HepG2 (cell line): ENCODE measurements at regions not wholly inside any gene's neighbourhood (a gene's known extent, or its start where the extent isn't known, plus 50 kb on each side); places are given as distances from the start of the nearest gene placed in this dataset.

Experiments used
- ATAC-seq: fragments of 200-7000 bp; cut with Tn5 transposase; 3 replicates; pipeline ENCODE4 v1.9.1; 2020; ENCODE audit warnings: mild to moderate bottlenecking, moderate library complexity
- BruUV-seq: library from RNA; stranded (reverse); fragments of 400-500 nt; replicated peaks from 2 replicates; lab custom pipeline; 2021; lab: Mats Ljungman, UMichigan
- CTCF ChIA-PET: fragments of 300-600 bp; formaldehyde crosslinking; extraction: SDS; loops from one replicate; lab custom pipeline; 2021; ENCODE audit warnings: low total read pairs, inconsistent platforms, low intra/inter-chr PET ratio; lab: Yijun Ruan, JAX
- POLR2A ChIA-PET: fragments of 350-600 bp; sonication (Branson Sonifier 250); formaldehyde crosslinking; loops from one replicate; lab custom pipeline; 2020; ENCODE audit warnings: antibody characterized with exemption, inconsistent platforms; lab: Yijun Ruan, JAX
- DNase-seq: peaks from one replicate; pipeline ENCODE4 v3.0.0-alpha.2; 2015; ENCODE audit warnings: low spot score
- FAIRE-seq: peaks from 3 replicates; lab custom pipeline; 2011; peaks lifted over from hg19 to GRCh38; lab: Jason Lieb, UNC
- H2AFZ ChIP-seq: one replicate; pipeline ENCODE4 v1.6.1; 2011; ENCODE audit warnings: low read length, inconsistent platforms
- H3K27ac ChIP-seq: fragments of 300-600 bp; 3 replicates; pipeline ENCODE4 v1.8.0; 2011; ENCODE audit warnings: mixed run types, mild to moderate bottlenecking, mixed read lengths, low read length, inconsistent platforms; ENCODE audit not compliant: insufficient read depth; ENCODE audit errors: extremely low read length
- H3K27me3 ChIP-seq, 2 experiments: fragments of 200-600 bp in 1 of 2; 2 replicates in 1 of 2; 3 replicates in 1 of 2; pipeline versions ENCODE4 v1.6.0 to v1.8.0; 2011; ENCODE audit warnings: low read length in 2 of 2, mild to moderate bottlenecking in 2 of 2, moderate library complexity in 2 of 2, inconsistent platforms in 1 of 2; ENCODE audit not compliant: insufficient read depth in 2 of 2, control insufficient read depth in 1 of 2
- H3K36me3 ChIP-seq, 2 experiments: fragments of 200-600 bp in 1 of 2; replicated peaks in 1 of 2; 2 replicates in 1 of 2; 3 replicates in 1 of 2; pipeline versions ENCODE4 v1.5.1 to v1.8.0; 2011; ENCODE audit warnings: low read length in 2 of 2, inconsistent platforms in 1 of 2; ENCODE audit not compliant: insufficient read depth in 2 of 2, control insufficient read depth in 1 of 2
- H3K4me1 ChIP-seq: 2 replicates; pipeline ENCODE4 v1.5.1; 2012; ENCODE audit warnings: low read length, inconsistent platforms; ENCODE audit not compliant: insufficient read depth
- H3K4me2 ChIP-seq: 2 replicates; pipeline ENCODE4 v1.6.0; 2011; ENCODE audit warnings: low read depth, low read length, inconsistent platforms
- H3K4me3 ChIP-seq, 3 experiments: fragments of 200-600 bp in 1 of 3; sonication (generic), shearing (Covaris generic) in 1 of 3; replicated peaks in 1 of 3; 2 replicates each; pipeline ENCODE4 v1.5.1; 2011 to 2016; ENCODE audit warnings: low read length in 3 of 3, inconsistent platforms in 2 of 3, low read depth in 2 of 3, mild to moderate bottlenecking in 2 of 3, control low read depth in 1 of 3, mixed read lengths in 1 of 3; ENCODE audit not compliant: insufficient read depth in 1 of 3
- H3K79me2 ChIP-seq: one replicate; pipeline ENCODE4 v1.6.1; 2011; ENCODE audit warnings: low read length, inconsistent platforms; ENCODE audit not compliant: insufficient read depth
- H3K9ac ChIP-seq: 2 replicates; pipeline ENCODE4 v1.6.0; 2011; ENCODE audit warnings: mild to moderate bottlenecking, low read depth, low read length, inconsistent platforms; ENCODE audit not compliant: insufficient read depth
- H3K9me3 ChIP-seq: 2 replicates; pipeline ENCODE4 v1.5.1; 2012; ENCODE audit warnings: mild to moderate bottlenecking, low read length
- H4K20me1 ChIP-seq: 2 replicates; pipeline ENCODE4 v1.6.0; 2011; ENCODE audit warnings: inconsistent platforms, mild to moderate bottlenecking, low read length, moderate library complexity; ENCODE audit not compliant: insufficient read depth
- GFI1 ChIP-seq: sonication (generic); formaldehyde crosslinking; IDR thresholded peaks from 2 replicates; pipeline ENCODE4 v1.5.0; 2020; ENCODE audit warnings: missing genetic modification reagents, mild to moderate bottlenecking, borderline replicate concordance
- HNF1A ChIP-seq, 2 experiments: sonication (generic) in 1 of 2; formaldehyde crosslinking in 1 of 2; IDR thresholded peaks; 2 replicates each; pipeline versions ENCODE4 v1.4.0 to v1.6.1; 2016 to 2020; ENCODE audit warnings: borderline replicate concordance in 1 of 2, low read depth in 1 of 2, mild to moderate bottlenecking in 1 of 2, missing genetic modification reagents in 1 of 2
- IKZF5 ChIP-seq: IDR thresholded peaks from 2 replicates; pipeline ENCODE4 v1.6.1; 2018; ENCODE audit warnings: missing genetic modification reagents, mild to moderate bottlenecking, missing compliant biosample characterization
- NCOR1 ChIP-seq: fragments of 200-600 bp; sonication (generic); IDR thresholded peaks from 2 replicates; pipeline ENCODE4 v1.7.0; 2017; ENCODE audit warnings: antibody characterized with exemption, low read length, borderline replicate concordance
- RFX5 ChIP-seq: IDR thresholded peaks from 2 replicates; pipeline ENCODE4 v1.6.1; 2011; ENCODE audit warnings: low read depth, low read length, improper control_type of control experiment
- SP1 ChIP-seq, 2 experiments: fragments of 450-650 bp in 1 of 2; sonication (generic) in 1 of 2; formaldehyde crosslinking in 1 of 2; IDR thresholded peaks; 2 replicates each; pipeline versions ENCODE4 v1.4.0 to v1.6.1; 2016 to 2020; ENCODE audit warnings: missing genetic modification reagents in 1 of 2
- TFAP4 ChIP-seq: sonication (generic); IDR thresholded peaks from 2 replicates; pipeline ENCODE4 v1.6.1; 2016; ENCODE audit warnings: low read depth, borderline replicate concordance
- XBP1 ChIP-seq: sonication (generic); formaldehyde crosslinking; IDR thresholded peaks from 2 replicates; pipeline ENCODE4 v1.5.0; 2020; ENCODE audit warnings: missing genetic modification reagents
- ZNF557 ChIP-seq: sonication (generic); formaldehyde crosslinking; IDR thresholded peaks from 2 replicates; pipeline ENCODE4 v1.4.0; 2020; ENCODE audit warnings: missing genetic modification reagents
- ZNF567 ChIP-seq: sonication (generic); formaldehyde crosslinking; IDR thresholded peaks from 2 replicates; pipeline ENCODE4 v1.8.1; 2023; ENCODE audit warnings: mild to moderate bottlenecking, missing genetic modification reagents, borderline replicate concordance
- ZNF710 ChIP-seq: sonication (generic); formaldehyde crosslinking; IDR thresholded peaks from 2 replicates; pipeline ENCODE4 v1.5.0; 2020; ENCODE audit warnings: mild to moderate bottlenecking, missing genetic modification reagents, borderline replicate concordance
- ZNF749 ChIP-seq: sonication (generic); formaldehyde crosslinking; IDR thresholded peaks from 2 replicates; pipeline ENCODE4 v1.8.0; 2022; ENCODE audit warnings: mild to moderate bottlenecking, missing genetic modification reagents, moderate library complexity, borderline replicate concordance
- ZNF781 ChIP-seq: sonication (generic); formaldehyde crosslinking; IDR thresholded peaks from 2 replicates; pipeline ENCODE4 v1.5.1; 2020; ENCODE audit warnings: borderline replicate concordance, mild to moderate bottlenecking, missing genetic modification reagents; ENCODE audit errors: not compliant biosample characterization
- in situ Hi-C: cut with HindIII; loops from 2 replicates; pipeline ENCODE4 v1.10.0; 2017; ENCODE audit warnings: low pct_unique_long_range_greater_than_20kb; ENCODE audit not compliant: extremely low pct_ligation_motif_present
- intact Hi-C: fragments of 100-400 bp; cut with micrococcal nuclease; formaldehyde crosslinking; loops from one replicate; pipeline ENCODE4 v1.10.0; 2022; ENCODE audit not compliant: unreplicated experiment

GRCh38 chr7:13541326-13541725, 448.1 kb downstream of the ETV1 start:
- Histone ChIP-seq H3K9ac (no peak overlapping the region), H3K27me3 (no peaks in the 10 kb centered on the region), H3K4me3 (no peak overlapping the region), H3K9me3 (peaks cover 50% of the 10 kb centered on the region), H3K4me1 (no peaks in the 10 kb centered on the region), H2AFZ (no peak overlapping the region), H3K79me2 (no peaks in the 10 kb centered on the region), H3K4me2 (no peak overlapping the region), H4K20me1 (no peaks in the 10 kb centered on the region), H3K36me3 (no peaks in the 10 kb centered on the region), H3K27ac (no peak overlapping the region)
- no peak for TF ChIP-seq ZNF749 (CRISPR knock-in tag)
- no peak for TF ChIP-seq RFX5
- TF ChIP-seq ZNF710 (CRISPR knock-in tag) = no peak
- no peak for TF ChIP-seq GFI1 (CRISPR knock-in tag)
- no peak for TF ChIP-seq ZNF557 (CRISPR knock-in tag)
- TF ChIP-seq IKZF5 (CRISPR knock-in tag) = no peak
- TF ChIP-seq NCOR1 = no peak
- TF ChIP-seq XBP1 (CRISPR knock-in tag) = no peak
- TF ChIP-seq ZNF781 (CRISPR knock-in tag) = no peak
- no peak for TF ChIP-seq TFAP4
- TF ChIP-seq ZNF567 (CRISPR knock-in tag) = no peak
- no peak for TF ChIP-seq SP1 (IDR thresholded peaks at IDR 0.05)
- TF ChIP-seq SP1 (CRISPR knock-in tag; IDR thresholded peaks at IDR 0.05) = no peak
- TF ChIP-seq HNF1A (IDR thresholded peaks at IDR 0.05; ENCODE audit: low read depth) = no peak
- TF ChIP-seq HNF1A (CRISPR knock-in tag; IDR thresholded peaks at IDR 0.05; ENCODE audit: borderline replicate concordance) = no peak
- DNase-seq (no peak), FAIRE-seq (no peak), ATAC-seq (no peak)
- POLR2A ChIA-PET = no interaction called here
- intact Hi-C loops = no loop called here
- BruUV-seq = no TSS peak
- CTCF ChIA-PET = no interaction called here
- in situ Hi-C loops = no loop called here
